ENCODE measurements at regions not wholly inside any gene's neighbourhood (a gene's known extent, or its start where the extent isn't known, plus 50 kb on each side); places are given as distances from the start of the nearest gene placed in this dataset.
"Not testable (repeated sequence)": the region's sequence is repeated elsewhere in the genome, so short reads cannot be mapped to it uniquely, and the experiment has no call there.

GRCh38 chr2:124967325-124967724 lies 942.2 kb downstream of the CNTNAP5 start:
- CTCF ChIA-PET = no interaction called here
- POLR2A ChIA-PET = no interaction called here
- no peaks in the 10 kb centered on the region for H3K36me3 Mint-ChIP-seq
- no peaks in the 10 kb centered on the region for H3K27me3 Mint-ChIP-seq
- no peak for DNase-seq
- intact Hi-C loops (cut with micrococcal nuclease) = no loop called here
- no peaks in the 10 kb centered on the region for H3K4me1 Mint-ChIP-seq (ENCODE audit: low read depth)
- H3K4me3 Mint-ChIP-seq = no peak overlapping the region
- peaks cover 6% of the 10 kb centered on the region for H3K9me3 Mint-ChIP-seq
- no peak overlapping the region for H3K27ac Mint-ChIP-seq

- ChIA-PET POLR2A (no interaction called here), CTCF (no interaction called here)
- Mint-ChIP-seq H3K4me3 (no peak overlapping the region), H3K4me1 (ENCODE audit: low read depth) (no peaks in the 10 kb centered on the region), H3K27me3 (no peaks in the 10 kb centered on the region), H3K27ac (no peak overlapping the region), H3K36me3 (no peaks in the 10 kb centered on the region), H3K9me3 (peaks cover 2% of the 10 kb centered on the region)
- DNase-seq = no peak
- intact Hi-C loops (cut with micrococcal nuclease) = no loop called here
These were observed 944.9 kb downstream of the CNTNAP5 start for GRCh38 chr2:124970030-124970429.

- Mint-ChIP-seq H3K36me3 (no peaks in the 10 kb centered on the region), H3K9me3 (peaks cover 3% of the 10 kb centered on the region), H3K27me3 (no peaks in the 10 kb centered on the region), H3K4me1 (ENCODE audit: low read depth) (no peaks in the 10 kb centered on the region), H3K4me3 (no peak overlapping the region), H3K27ac (no peak overlapping the region)
- intact Hi-C loops (cut with micrococcal nuclease) = no loop called here
- no peak for DNase-seq
- ChIA-PET CTCF (no interaction called here), POLR2A (no interaction called here)
These were observed 948.3 kb downstream of the CNTNAP5 start for GRCh38 chr2:124973396-124973795.

- peaks cover 7% of the 10 kb centered on the region for H3K9me3 Mint-ChIP-seq
- intact Hi-C loops (cut with micrococcal nuclease) = no loop called here
These were observed 950.1 kb downstream of the CNTNAP5 start for GRCh38 chr2:124975224-124975623.

GRCh38 chr2:124975648-124976047 lies 950.6 kb downstream of the CNTNAP5 start:
- Mint-ChIP-seq H3K36me3 (no peaks in the 10 kb centered on the region), H3K27me3 (no peaks in the 10 kb centered on the region), H3K4me3 (no peak overlapping the region), H3K4me1 (ENCODE audit: low read depth) (no peaks in the 10 kb centered on the region), H3K9me3 (peaks cover 7% of the 10 kb centered on the region), H3K27ac (no peak overlapping the region)
- POLR2A ChIA-PET = no interaction called here
- intact Hi-C loops (cut with micrococcal nuclease) = no loop called here
- DNase-seq = no peak
- CTCF ChIA-PET = no interaction called here

More at GRCh38 chr2:124975224-124975623, 950.1 kb downstream of the CNTNAP5 start:
- Mint-ChIP-seq H3K36me3 (no peaks in the 10 kb centered on the region), H3K4me1 (ENCODE audit: low read depth) (no peaks in the 10 kb centered on the region), H3K27ac (no peak overlapping the region), H3K4me3 (no peak overlapping the region), H3K27me3 (no peaks in the 10 kb centered on the region)
- DNase-seq = no peak
- ChIA-PET CTCF (no interaction called here), POLR2A (no interaction called here)

- DNase-seq = no peak
- Mint-ChIP-seq H3K4me1 (ENCODE audit: low read depth) (no peaks in the 10 kb centered on the region), H3K27ac (no peak overlapping the region), H3K27me3 (no peaks in the 10 kb centered on the region), H3K4me3 (no peak overlapping the region), H3K9me3 (peaks cover 7% of the 10 kb centered on the region), H3K36me3 (no peaks in the 10 kb centered on the region)
- ChIA-PET CTCF (no interaction called here), POLR2A (no interaction called here)
- intact Hi-C loops (cut with micrococcal nuclease) = no loop called here
These were observed 953.5 kb downstream of the CNTNAP5 start for GRCh38 chr2:124978597-124978996.

- Mint-ChIP-seq H3K9me3 (peaks cover 8% of the 10 kb centered on the region), H3K27ac (no peak overlapping the region), H3K27me3 (no peaks in the 10 kb centered on the region), H3K36me3 (no peaks in the 10 kb centered on the region), H3K4me1 (ENCODE audit: low read depth) (no peaks in the 10 kb centered on the region), H3K4me3 (no peak overlapping the region)
- no peak for DNase-seq
- CTCF ChIA-PET = no interaction called here
- intact Hi-C loops (cut with micrococcal nuclease) = no loop called here
- POLR2A ChIA-PET = no interaction called here
These were observed 958.5 kb downstream of the CNTNAP5 start for GRCh38 chr2:124983595-124983994.

- intact Hi-C loops (cut with micrococcal nuclease) = no loop called here
- Mint-ChIP-seq H3K4me3 (no peak overlapping the region), H3K9me3 (peaks cover 4% of the 10 kb centered on the region), H3K4me1 (ENCODE audit: low read depth) (no peaks in the 10 kb centered on the region), H3K27ac (no peak overlapping the region), H3K27me3 (no peaks in the 10 kb centered on the region), H3K36me3 (no peaks in the 10 kb centered on the region)
- DNase-seq = no peak
- ChIA-PET POLR2A (no interaction called here), CTCF (no interaction called here)
These were observed 960.2 kb downstream of the CNTNAP5 start for GRCh38 chr2:124985270-124985669.

- Mint-ChIP-seq H3K27me3 (no peaks in the 10 kb centered on the region), H3K4me1 (ENCODE audit: low read depth) (no peaks in the 10 kb centered on the region), H3K4me3 (no peak overlapping the region), H3K36me3 (no peaks in the 10 kb centered on the region), H3K9me3 (peaks cover 4% of the 10 kb centered on the region), H3K27ac (no peak overlapping the region)
- intact Hi-C loops (cut with micrococcal nuclease) = no loop called here
- ChIA-PET POLR2A (no interaction called here), CTCF (no interaction called here)
- DNase-seq = no peak
These were observed 961.0 kb downstream of the CNTNAP5 start for GRCh38 chr2:124986136-124986535.

GRCh38 chr2:124986870-124987269 lies 961.8 kb downstream of the CNTNAP5 start:
- H3K36me3 Mint-ChIP-seq; H3K9me3 Mint-ChIP-seq; H3K27me3 Mint-ChIP-seq; CTCF ChIA-PET; H3K27ac Mint-ChIP-seq; intact Hi-C loops (cut with micrococcal nuclease); H3K4me3 Mint-ChIP-seq; POLR2A ChIA-PET; H3K4me1 Mint-ChIP-seq (ENCODE audit: low read depth); DNase-seq: not testable (repeated sequence)

- H3K4me1 Mint-ChIP-seq (ENCODE audit: low read depth); DNase-seq; H3K36me3 Mint-ChIP-seq; CTCF ChIA-PET; H3K4me3 Mint-ChIP-seq; H3K27me3 Mint-ChIP-seq; H3K27ac Mint-ChIP-seq; POLR2A ChIA-PET; intact Hi-C loops (cut with micrococcal nuclease); H3K9me3 Mint-ChIP-seq: not testable (repeated sequence)
These were observed 962.3 kb downstream of the CNTNAP5 start for GRCh38 chr2:124987436-124987835.

GRCh38 chr2:124988111-124988510 lies 963.0 kb downstream of the CNTNAP5 start:
- Mint-ChIP-seq H3K36me3 (no peaks in the 10 kb centered on the region), H3K9me3 (peaks cover 7% of the 10 kb centered on the region), H3K4me3 (no peak overlapping the region), H3K27ac (no peak overlapping the region), H3K4me1 (ENCODE audit: low read depth) (no peaks in the 10 kb centered on the region), H3K27me3 (no peaks in the 10 kb centered on the region)
- ChIA-PET POLR2A (no interaction called here), CTCF (no interaction called here)
- no peak for DNase-seq
- intact Hi-C loops (cut with micrococcal nuclease) = no loop called here

- no peak for DNase-seq
- H3K36me3 Mint-ChIP-seq = no peaks in the 10 kb centered on the region
- H3K9me3 Mint-ChIP-seq = peaks cover 7% of the 10 kb centered on the region
- CTCF ChIA-PET = no interaction called here
- H3K4me3 Mint-ChIP-seq = no peak overlapping the region
- intact Hi-C loops (cut with micrococcal nuclease) = no loop called here
- H3K27ac Mint-ChIP-seq = no peak overlapping the region
- POLR2A ChIA-PET = no interaction called here
- no peaks in the 10 kb centered on the region for H3K4me1 Mint-ChIP-seq (ENCODE audit: low read depth)
- no peaks in the 10 kb centered on the region for H3K27me3 Mint-ChIP-seq
These were observed 963.7 kb downstream of the CNTNAP5 start for GRCh38 chr2:124988794-124989193.

GRCh38 chr2:124993809-124994208 lies 968.7 kb downstream of the CNTNAP5 start:
- DNase-seq = no peak
- H3K4me1 Mint-ChIP-seq (ENCODE audit: low read depth) = no peaks in the 10 kb centered on the region
- H3K27me3 Mint-ChIP-seq = no peaks in the 10 kb centered on the region
- H3K27ac Mint-ChIP-seq = no peak overlapping the region
- ChIA-PET POLR2A (no interaction called here), CTCF (interaction anchor here (0.7 kb wide), 1 partner anchor 264 kb away, joined by 3 read pairs; no protein-coding TSS in a partner anchor)
- intact Hi-C loops (cut with micrococcal nuclease) = no loop called here
- no peak overlapping the region for H3K4me3 Mint-ChIP-seq
- H3K9me3 Mint-ChIP-seq = peaks cover 6% of the 10 kb centered on the region
- H3K36me3 Mint-ChIP-seq = no peaks in the 10 kb centered on the region

Data from activated CD4-positive, alpha-beta memory T cell treated with anti-CD3 and anti-CD28 coated beads for 36 hours (primary cell).